PC-3 (cell line): ENCODE measurements at regions not wholly inside any gene's neighbourhood (a gene's known extent, or its start where the extent isn't known, plus 50 kb on each side); places are given as distances from the start of the nearest gene placed in this dataset.

Experiments
- ATAC-seq: fragments of 200-7000 bp; cut with Tn5 transposase; 2 replicates; pipeline ENCODE4 v1.9.1; 2020; ENCODE audit warnings: mild to moderate bottlenecking, moderate library complexity
- BruUV-seq: library from RNA; stranded (reverse); fragments of 400-500 nt; replicated peaks from 2 replicates; lab custom pipeline; 2021; lab: Mats Ljungman, UMichigan
- CTCF ChIA-PET: fragments of 300-600 bp; sonication (Branson Sonifier 250); formaldehyde crosslinking; loops from one replicate; lab custom pipeline; 2022; ENCODE audit warnings: antibody characterized with exemption; lab: Charles Lee
- POLR2A ChIA-PET: fragments of 300-600 bp; sonication (Branson Sonifier 250); formaldehyde crosslinking; loops from one replicate; lab custom pipeline; 2022; ENCODE audit warnings: antibody characterized with exemption; ENCODE audit not compliant: unreplicated experiment; lab: Charles Lee
- DNase-seq: peaks from one replicate; pipeline ENCODE4 v3.0.0-alpha.2; 2015
- H2AFZ ChIP-seq: fragments of 300-600 bp; sonication (generic); 2 replicates; pipeline ENCODE4 v1.6.0; 2016; ENCODE audit warnings: antibody characterized with exemption, low read length
- H3F3A ChIP-seq: fragments of 300-600 bp; sonication (generic); one replicate; pipeline ENCODE4 v1.6.0; 2017; ENCODE audit warnings: antibody characterized with exemption, low read length, control low read depth, mild to moderate bottlenecking; ENCODE audit not compliant: unreplicated experiment
- H3K27ac ChIP-seq: fragments of 300-600 bp; sonication (generic); 2 replicates; pipeline ENCODE4 v1.5.1; 2016; ENCODE audit warnings: mild to moderate bottlenecking, low read length
- H3K27me3 ChIP-seq: fragments of 300-600 bp; sonication (generic); 2 replicates; pipeline ENCODE4 v1.6.1; 2016; ENCODE audit warnings: low read length, mixed read lengths
- H3K36me3 ChIP-seq: fragments of 300-600 bp; sonication (generic); 2 replicates; pipeline ENCODE4 v1.6.1; 2016; ENCODE audit warnings: low read depth, mixed run types, low read length, mixed read lengths
- H3K4me1 ChIP-seq: fragments of 300-600 bp; sonication (generic); 2 replicates; pipeline ENCODE4 v1.5.1; 2016; ENCODE audit warnings: low read length; ENCODE audit not compliant: insufficient read depth
- H3K4me2 ChIP-seq: fragments of 300-600 bp; sonication (generic); 2 replicates; pipeline ENCODE4 v1.6.0; 2016; ENCODE audit warnings: low read length
- H3K4me3 ChIP-seq: fragments of 300-600 bp; sonication (generic); 2 replicates; pipeline ENCODE4 v1.5.1; 2016; ENCODE audit warnings: mild to moderate bottlenecking, low read length, mixed read lengths
- H3K79me2 ChIP-seq: fragments of 300-600 bp; sonication (generic); 2 replicates; pipeline ENCODE4 v1.6.1; 2017; ENCODE audit warnings: low read length, mixed read lengths
- H3K9ac ChIP-seq: fragments of 300-600 bp; sonication (generic); 2 replicates; pipeline ENCODE4 v1.6.0; 2016; ENCODE audit warnings: mild to moderate bottlenecking, low read length
- H3K9me2 ChIP-seq: fragments of 300-600 bp; sonication (generic); replicated peaks from 2 replicates; pipeline ENCODE4 v1.6.1; 2016; ENCODE audit warnings: mixed run types, low read length, mixed read lengths
- H3K9me3 ChIP-seq: fragments of 300-600 bp; sonication (generic); 2 replicates; pipeline ENCODE4 v1.6.1; 2016; ENCODE audit warnings: low read length, mixed read lengths
- H4K20me1 ChIP-seq: fragments of 300-600 bp; sonication (generic); 2 replicates; pipeline ENCODE4 v1.6.1; 2016; ENCODE audit warnings: low read length, mixed read lengths
- CTCF ChIP-seq: fragments of 300-600 bp; sonication (generic); conservative IDR thresholded peaks from 2 replicates; pipeline ENCODE4 v1.5.1; 2017; ENCODE audit warnings: antibody characterized with exemption, low read depth, mild to moderate bottlenecking, low read length
- EZH2 ChIP-seq: fragments of 300-600 bp; sonication (generic); IDR thresholded peaks from one replicate; pipeline ENCODE4 v1.6.1; 2017; ENCODE audit warnings: antibody characterized with exemption, mild to moderate bottlenecking, low read length; ENCODE audit not compliant: unreplicated experiment
- EZH2phosphoT487 ChIP-seq: fragments of 300-600 bp; sonication (generic); IDR thresholded peaks from 2 replicates; pipeline ENCODE4 v1.6.1; 2018; ENCODE audit warnings: mild to moderate bottlenecking, antibody characterized with exemption, low read length, borderline replicate concordance
- intact Hi-C: fragments of 100-400 bp; cut with micrococcal nuclease; formaldehyde crosslinking; loops from 2 replicates; pipeline ENCODE4 v1.9.0; 2023

- no peaks in the 10 kb centered on the region for H3K27me3 ChIP-seq
- ATAC-seq = no peak
- ChIA-PET POLR2A (interaction anchor here (0.6 kb wide), 1 partner anchor 9 kb away, joined by 3 read pairs; no protein-coding TSS in a partner anchor), CTCF (no interaction called here)
- no peaks in the 10 kb centered on the region for H4K20me1 ChIP-seq
- no peak for DNase-seq
- no peaks in the 10 kb centered on the region for H3K79me2 ChIP-seq
- no peaks in the 10 kb centered on the region for H3K9me3 ChIP-seq
- no TSS peak for BruUV-seq
- TF ChIP-seq EZH2 (no peak), CTCF (no peak), EZH2phosphoT487 (no peak)
- no peak overlapping the region for H2AFZ ChIP-seq
- no peak overlapping the region for H3K27ac ChIP-seq
- H3K4me2 ChIP-seq = no peak overlapping the region
- no peaks in the 10 kb centered on the region for H3K9me2 ChIP-seq
- no peaks in the 10 kb centered on the region for H3K36me3 ChIP-seq
- intact Hi-C loops = no loop called here
- H3F3A ChIP-seq = no peaks in the 10 kb centered on the region
- peaks cover 13% of the 10 kb centered on the region for H3K4me1 ChIP-seq
- H3K4me3 ChIP-seq = no peak overlapping the region
- H3K9ac ChIP-seq = no peak overlapping the region
Observed at GRCh38 chr2:12064153-12064552, 317.7 kb downstream of the LPIN1 start.

GRCh38 chr2:12066116-12066515, 319.7 kb downstream of the LPIN1 start:
- CTCF ChIA-PET = no interaction called here
- ATAC-seq (no peak), DNase-seq (no peak)
- no peaks in the 10 kb centered on the region for H3K9me3 ChIP-seq
- H2AFZ ChIP-seq = no peak overlapping the region
- no peak for TF ChIP-seq EZH2
- TF ChIP-seq EZH2phosphoT487 = no peak
- no peak for TF ChIP-seq CTCF
- H3K4me2 ChIP-seq = no peak overlapping the region
- intact Hi-C loops = no loop called here
- no peak overlapping the region for H3K9ac ChIP-seq
- no peaks in the 10 kb centered on the region for H3K36me3 ChIP-seq
- no TSS peak for BruUV-seq
- POLR2A ChIA-PET = no interaction called here
- no peaks in the 10 kb centered on the region for H3K4me1 ChIP-seq
- H3F3A ChIP-seq = no peaks in the 10 kb centered on the region
- no peak overlapping the region for H3K4me3 ChIP-seq
- no peaks in the 10 kb centered on the region for H3K27me3 ChIP-seq
- no peaks in the 10 kb centered on the region for H3K9me2 ChIP-seq
- H4K20me1 ChIP-seq = no peaks in the 10 kb centered on the region
- no peak overlapping the region for H3K27ac ChIP-seq
- no peaks in the 10 kb centered on the region for H3K79me2 ChIP-seq

GRCh38 chr2:12066986-12067385, 320.6 kb downstream of the LPIN1 start:
- DNase-seq (no peak), ATAC-seq (no peak)
- H3K36me3 ChIP-seq = no peaks in the 10 kb centered on the region
- no peaks in the 10 kb centered on the region for H3K27me3 ChIP-seq
- POLR2A ChIA-PET = no interaction called here
- no peaks in the 10 kb centered on the region for H3K4me1 ChIP-seq
- no peaks in the 10 kb centered on the region for H3K9me3 ChIP-seq
- H3K4me3 ChIP-seq = no peak overlapping the region
- H3F3A ChIP-seq = no peaks in the 10 kb centered on the region
- H3K4me2 ChIP-seq = no peak overlapping the region
- no peaks in the 10 kb centered on the region for H3K9me2 ChIP-seq
- intact Hi-C loops = no loop called here
- no peak overlapping the region for H3K9ac ChIP-seq
- no peaks in the 10 kb centered on the region for H4K20me1 ChIP-seq
- TF ChIP-seq EZH2 (no peak), EZH2phosphoT487 (no peak), CTCF (no peak)
- no peaks in the 10 kb centered on the region for H3K79me2 ChIP-seq
- no TSS peak for BruUV-seq
- H3K27ac ChIP-seq = no peak overlapping the region
- CTCF ChIA-PET = no interaction called here
- H2AFZ ChIP-seq = no peak overlapping the region
